A673 (cell line): ENCODE measurements at regions not wholly inside any gene's neighbourhood (a gene's known extent, or its start where the extent isn't known, plus 50 kb on each side); places are given as distances from the start of the nearest gene placed in this dataset.

Experiments
- BruUV-seq: library from RNA; stranded (reverse); fragments of 400-500 nt; replicated peaks from 2 replicates; lab custom pipeline; 2021; lab: Mats Ljungman, UMichigan
- CTCF ChIA-PET: fragments of 300-600 bp; sonication (Branson Sonifier 250); formaldehyde crosslinking; loops from one replicate; lab custom pipeline; 2022; ENCODE audit warnings: antibody characterized with exemption; lab: Charles Lee
- POLR2A ChIA-PET: fragments of 300-600 bp; sonication (Branson Sonifier 250); formaldehyde crosslinking; loops from one replicate; lab custom pipeline; 2022; ENCODE audit warnings: antibody characterized with exemption; ENCODE audit not compliant: low non-redundant PET; lab: Charles Lee
- DNase-seq: peaks from one replicate; pipeline ENCODE4 v3.0.0-alpha.2; 2015; ENCODE audit warnings: low spot score
- H3K27ac ChIP-seq: fragments of 200-600 bp; sonication (generic); 2 replicates; pipeline ENCODE4 v1.5.1; 2016; ENCODE audit warnings: mixed run types, low read depth, mild to moderate bottlenecking, mixed read lengths, antibody characterized with exemption, low read length; ENCODE audit not compliant: poor library complexity, severe bottlenecking
- H3K27me3 ChIP-seq: fragments of 200-600 bp; sonication (generic); replicated peaks from 2 replicates; pipeline ENCODE4 v1.6.1; 2017; ENCODE audit warnings: mixed run types, low read depth, mild to moderate bottlenecking, mixed read lengths, antibody characterized with exemption, low read length; ENCODE audit not compliant: insufficient read depth, poor library complexity
- H3K36me3 ChIP-seq: fragments of 200-600 bp; sonication (generic); 2 replicates; pipeline ENCODE4 v1.6.1; 2016; ENCODE audit warnings: mixed run types, mild to moderate bottlenecking, mixed read lengths, antibody characterized with exemption, low read length; ENCODE audit not compliant: insufficient read depth, poor library complexity, severe bottlenecking
- H3K4me1 ChIP-seq: fragments of 200-600 bp; sonication (generic); 2 replicates; pipeline ENCODE4 v1.6.1; 2017; ENCODE audit warnings: mixed run types, mild to moderate bottlenecking, mixed read lengths, antibody characterized with exemption, low read length; ENCODE audit not compliant: insufficient read depth, poor library complexity, severe bottlenecking
- H3K4me3 ChIP-seq: fragments of 200-600 bp; sonication (generic); 2 replicates; pipeline ENCODE4 v1.5.1; 2016; ENCODE audit warnings: low read depth, mixed run types, mild to moderate bottlenecking, mixed read lengths, low read length; ENCODE audit not compliant: poor library complexity, severe bottlenecking
- H3K9me3 ChIP-seq: fragments of 200-600 bp; sonication (generic); 2 replicates; pipeline ENCODE4 v1.6.1; 2016; ENCODE audit warnings: mixed run types, low read depth, mild to moderate bottlenecking, mixed read lengths, antibody characterized with exemption, low read length; ENCODE audit not compliant: poor library complexity, severe bottlenecking
- EZH2 ChIP-seq: fragments of 200-600 bp; sonication (generic); IDR thresholded peaks from 2 replicates; pipeline ENCODE4 v1.6.1; 2017; ENCODE audit warnings: borderline replicate concordance, low read depth, mild to moderate bottlenecking, mixed read lengths, antibody characterized with exemption, low read length; ENCODE audit not compliant: poor library complexity, severe bottlenecking
- intact Hi-C: fragments of 100-400 bp; cut with micrococcal nuclease; formaldehyde crosslinking; loops from one replicate; pipeline ENCODE4 v1.10.0; 2022; ENCODE audit not compliant: unreplicated experiment
- TF ChIP-seq, protein P1 (sequence below): fragments of 300-800, 200-600 bp; sonication (generic); conservative IDR thresholded peaks from 2 replicates; pipeline ENCODE4 v1.5.1; 2017; ENCODE audit warnings: low read depth, mild to moderate bottlenecking, antibody characterized with exemption, low read length, moderate library complexity, mixed read lengths

DNA sequence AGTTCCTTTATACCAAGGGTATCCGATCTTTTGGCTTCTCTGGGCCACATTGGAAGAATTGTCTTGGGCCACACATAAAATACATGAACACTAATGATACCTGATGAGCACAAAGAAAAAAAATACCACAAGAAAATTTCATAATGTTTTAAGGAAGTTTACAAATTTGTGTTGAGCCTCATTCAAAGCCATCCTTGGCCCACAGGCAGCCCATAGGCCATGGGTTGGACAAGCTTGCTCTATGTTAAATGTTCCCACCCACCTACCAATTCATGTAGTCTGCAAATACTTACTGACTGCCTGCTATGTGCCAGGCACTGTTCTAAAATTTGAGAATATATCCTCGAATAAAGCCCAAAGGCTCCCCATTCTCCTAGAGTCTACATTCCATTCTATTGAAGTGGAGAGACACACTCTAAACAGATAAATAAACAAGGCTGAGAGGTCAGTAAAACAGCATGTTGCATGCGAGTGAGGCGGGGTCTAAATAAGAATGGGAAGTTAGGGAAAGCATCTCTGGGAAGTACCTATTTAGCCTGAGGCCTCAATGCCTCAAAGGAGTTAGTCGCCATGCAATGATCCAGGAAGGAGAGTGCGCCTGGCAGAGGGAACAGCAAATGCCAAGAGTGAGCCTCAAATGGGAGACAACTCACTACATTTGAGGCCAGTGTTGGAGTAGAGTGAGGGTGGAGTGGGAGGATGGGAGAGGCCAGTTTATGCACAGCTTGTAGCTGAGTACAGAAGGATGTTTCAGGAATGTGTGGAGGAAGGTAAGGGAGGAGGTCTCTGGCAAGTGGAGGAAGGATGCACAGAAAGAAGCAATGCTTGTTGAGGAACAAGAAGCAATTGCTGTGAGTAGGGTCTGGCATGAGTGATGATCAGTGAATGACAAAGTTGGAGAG lies 52.5 kb upstream of the CLDN10 start:
- DNase-seq, result no peak
- CTCF ChIA-PET, result no interaction called here
- Histone ChIP-seq H3K9me3 (no peaks in the 10 kb centered on the region), H3K27ac (no peak overlapping the region), H3K4me1 (no peaks in the 10 kb centered on the region), H3K27me3 (no peaks in the 10 kb centered on the region), H3K36me3 (no peaks in the 10 kb centered on the region), H3K4me3 (no peak overlapping the region)
- TF ChIP-seq EZH2, result no peak
- TF ChIP-seq, protein P1, sequence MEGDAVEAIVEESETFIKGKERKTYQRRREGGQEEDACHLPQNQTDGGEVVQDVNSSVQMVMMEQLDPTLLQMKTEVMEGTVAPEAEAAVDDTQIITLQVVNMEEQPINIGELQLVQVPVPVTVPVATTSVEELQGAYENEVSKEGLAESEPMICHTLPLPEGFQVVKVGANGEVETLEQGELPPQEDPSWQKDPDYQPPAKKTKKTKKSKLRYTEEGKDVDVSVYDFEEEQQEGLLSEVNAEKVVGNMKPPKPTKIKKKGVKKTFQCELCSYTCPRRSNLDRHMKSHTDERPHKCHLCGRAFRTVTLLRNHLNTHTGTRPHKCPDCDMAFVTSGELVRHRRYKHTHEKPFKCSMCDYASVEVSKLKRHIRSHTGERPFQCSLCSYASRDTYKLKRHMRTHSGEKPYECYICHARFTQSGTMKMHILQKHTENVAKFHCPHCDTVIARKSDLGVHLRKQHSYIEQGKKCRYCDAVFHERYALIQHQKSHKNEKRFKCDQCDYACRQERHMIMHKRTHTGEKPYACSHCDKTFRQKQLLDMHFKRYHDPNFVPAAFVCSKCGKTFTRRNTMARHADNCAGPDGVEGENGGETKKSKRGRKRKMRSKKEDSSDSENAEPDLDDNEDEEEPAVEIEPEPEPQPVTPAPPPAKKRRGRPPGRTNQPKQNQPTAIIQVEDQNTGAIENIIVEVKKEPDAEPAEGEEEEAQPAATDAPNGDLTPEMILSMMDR, result no peak
- intact Hi-C loops, result no loop called here
- POLR2A ChIA-PET, result no interaction called here
- no TSS peak for BruUV-seq

DNA sequence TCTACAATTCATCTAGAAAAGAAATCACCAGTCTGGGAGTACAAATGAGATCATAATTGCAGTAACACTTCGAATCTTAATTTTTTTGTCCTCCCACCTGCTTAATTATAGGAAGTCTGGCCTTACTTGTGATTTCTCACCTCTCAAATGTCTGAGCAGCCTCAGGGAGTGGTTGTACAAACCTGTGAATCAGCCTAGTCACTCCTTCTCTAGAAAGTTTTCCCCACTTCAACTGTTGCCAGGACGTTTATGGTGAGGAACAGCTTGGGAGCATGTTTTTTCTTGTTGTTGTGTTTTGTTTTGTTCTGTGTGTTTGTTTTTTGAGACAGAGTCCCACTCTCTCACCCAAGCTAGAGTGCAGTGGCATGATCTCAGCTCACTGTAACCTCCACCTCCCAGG lies 50.3 kb upstream of the CLDN10 start:
- TF ChIP-seq, protein P1, result no peak
- no peak for TF ChIP-seq EZH2
- Histone ChIP-seq H3K27ac (no peak overlapping the region), H3K27me3 (no peaks in the 10 kb centered on the region), H3K36me3 (no peaks in the 10 kb centered on the region), H3K9me3 (no peaks in the 10 kb centered on the region), H3K4me1 (no peaks in the 10 kb centered on the region), H3K4me3 (no peak overlapping the region)
- DNase-seq, result no peak
- intact Hi-C loops, result no loop called here
- CTCF ChIA-PET, result no interaction called here
- POLR2A ChIA-PET, result no interaction called here
- no TSS peak for BruUV-seq
